ENCODE measurements at regions not wholly inside any gene's neighbourhood (a gene's known extent, or its start where the extent isn't known, plus 50 kb on each side); places are given as distances from the start of the nearest gene placed in this dataset.

- H3K4me1 ChIP-seq (ENCODE audit: control insufficient read depth, insufficient read depth, low read length), result no peaks in the 10 kb centered on the region; the same call in 1 of the 2 replicates
- H3K9ac ChIP-seq (ENCODE audit: low read depth, low read length), result no peak overlapping the region
- no peak overlapping the region for H3K4me3 ChIP-seq (ENCODE audit: low read depth, low read length)
- no peak overlapping the region for H3K27ac ChIP-seq (ENCODE audit: low read depth, low read length)
- no peaks in the 10 kb centered on the region for H3K27me3 ChIP-seq (ENCODE audit: control insufficient read depth, insufficient read depth, low read length)
- 0 out of 2 replicates have a peak, but pooled peaks cover 3% of the 10 kb centered on the region for H3K36me3 ChIP-seq (ENCODE audit: control insufficient read depth, insufficient read depth, low read length)
- no peaks in the 10 kb centered on the region for H3K9me3 ChIP-seq (ENCODE audit: control insufficient read depth, insufficient read depth, low read length)
These were observed 75.3 kb upstream of the MTNR1B start for GRCh38 chr11:92894197-92894596.

GRCh38 chr11:92897487-92897886, 72.0 kb upstream of the MTNR1B start:
- Histone ChIP-seq H3K4me3 (ENCODE audit: low read depth, low read length) (no peak overlapping the region), H3K27me3 (ENCODE audit: control insufficient read depth, insufficient read depth, low read length) (no peaks in the 10 kb centered on the region), H3K9me3 (ENCODE audit: control insufficient read depth, insufficient read depth, low read length) (no peaks in the 10 kb centered on the region), H3K4me1 (ENCODE audit: control insufficient read depth, insufficient read depth, low read length) (no peaks in the 10 kb centered on the region; the same call in 1 of the 2 replicates), H3K9ac (ENCODE audit: low read depth, low read length) (no peak overlapping the region), H3K27ac (ENCODE audit: low read depth, low read length) (no peak overlapping the region), H3K36me3 (ENCODE audit: control insufficient read depth, insufficient read depth, low read length) (no peaks in the 10 kb centered on the region)

GRCh38 chr11:92902417-92902816, 67.0 kb upstream of the MTNR1B start:
- no peak overlapping the region for H3K9ac ChIP-seq (ENCODE audit: low read depth, low read length)
- no peaks in the 10 kb centered on the region for H3K27me3 ChIP-seq (ENCODE audit: control insufficient read depth, insufficient read depth, low read length)
- H3K4me1 ChIP-seq (ENCODE audit: control insufficient read depth, insufficient read depth, low read length), result no peaks in the 10 kb centered on the region; the same call in 1 of the 2 replicates
- H3K27ac ChIP-seq (ENCODE audit: low read depth, low read length), result no peak overlapping the region
- H3K4me3 ChIP-seq (ENCODE audit: low read depth, low read length), result no peak overlapping the region
- H3K36me3 ChIP-seq (ENCODE audit: control insufficient read depth, insufficient read depth, low read length), result no peaks in the 10 kb centered on the region
- H3K9me3 ChIP-seq (ENCODE audit: control insufficient read depth, insufficient read depth, low read length), result peaks cover 3% of the 10 kb centered on the region; the same call in 1 of the 2 replicates

GRCh38 chr11:92907671-92908070, 61.8 kb upstream of the MTNR1B start:
- no peak overlapping the region for H3K27ac ChIP-seq (ENCODE audit: low read depth, low read length)
- no peak overlapping the region for H3K9ac ChIP-seq (ENCODE audit: low read depth, low read length)
- H3K4me3 ChIP-seq (ENCODE audit: low read depth, low read length), result no peak overlapping the region
- 0 out of 2 replicates have a peak, but pooled peaks cover 3% of the 10 kb centered on the region for H3K4me1 ChIP-seq (ENCODE audit: control insufficient read depth, insufficient read depth, low read length)
- H3K27me3 ChIP-seq (ENCODE audit: control insufficient read depth, insufficient read depth, low read length), result no peaks in the 10 kb centered on the region
- no peaks in the 10 kb centered on the region for H3K36me3 ChIP-seq (ENCODE audit: control insufficient read depth, insufficient read depth, low read length)
- peaks cover 3% of the 10 kb centered on the region; the same call in 1 of the 2 replicates for H3K9me3 ChIP-seq (ENCODE audit: control insufficient read depth, insufficient read depth, low read length)

GRCh38 chr11:92909214-92909613, 60.2 kb upstream of the MTNR1B start:
- Histone ChIP-seq H3K27me3 (ENCODE audit: control insufficient read depth, insufficient read depth, low read length) (no peaks in the 10 kb centered on the region), H3K9me3 (ENCODE audit: control insufficient read depth, insufficient read depth, low read length) (peaks cover 2% of the 10 kb centered on the region; the same call in 1 of the 2 replicates), H3K4me1 (ENCODE audit: control insufficient read depth, insufficient read depth, low read length) (0 out of 2 replicates have a peak, but pooled peaks cover 3% of the 10 kb centered on the region), H3K9ac (ENCODE audit: low read depth, low read length) (no peak overlapping the region), H3K27ac (ENCODE audit: low read depth, low read length) (no peak overlapping the region), H3K4me3 (ENCODE audit: low read depth, low read length) (no peak overlapping the region), H3K36me3 (ENCODE audit: control insufficient read depth, insufficient read depth, low read length) (no peaks in the 10 kb centered on the region)

GRCh38 chr11:92911478-92911877, 58.0 kb upstream of the MTNR1B start:
- H3K4me1 ChIP-seq (ENCODE audit: control insufficient read depth, insufficient read depth, low read length), result 0 out of 2 replicates have a peak, but pooled peaks cover 3% of the 10 kb centered on the region
- H3K36me3 ChIP-seq (ENCODE audit: control insufficient read depth, insufficient read depth, low read length), result no peaks in the 10 kb centered on the region
- no peak overlapping the region for H3K27ac ChIP-seq (ENCODE audit: low read depth, low read length)
- no peak overlapping the region for H3K9ac ChIP-seq (ENCODE audit: low read depth, low read length)
- no peaks in the 10 kb centered on the region for H3K9me3 ChIP-seq (ENCODE audit: control insufficient read depth, insufficient read depth, low read length)
- H3K4me3 ChIP-seq (ENCODE audit: low read depth, low read length), result no peak overlapping the region
- H3K27me3 ChIP-seq (ENCODE audit: control insufficient read depth, insufficient read depth, low read length), result no peaks in the 10 kb centered on the region

- Histone ChIP-seq H3K9me3 (ENCODE audit: control insufficient read depth, insufficient read depth, low read length) (no peaks in the 10 kb centered on the region), H3K27ac (ENCODE audit: low read depth, low read length) (no peak overlapping the region), H3K4me1 (ENCODE audit: control insufficient read depth, insufficient read depth, low read length) (peaks cover 24% of the 10 kb centered on the region), H3K36me3 (ENCODE audit: control insufficient read depth, insufficient read depth, low read length) (no peaks in the 10 kb centered on the region), H3K9ac (ENCODE audit: low read depth, low read length) (no peak overlapping the region), H3K4me3 (ENCODE audit: low read depth, low read length) (no peak overlapping the region), H3K27me3 (ENCODE audit: control insufficient read depth, insufficient read depth, low read length) (no peaks in the 10 kb centered on the region)
These were observed 53.9 kb upstream of the MTNR1B start for GRCh38 chr11:92915551-92915950.

- Histone ChIP-seq H3K9ac (ENCODE audit: low read depth, low read length) (no peak overlapping the region), H3K36me3 (ENCODE audit: control insufficient read depth, insufficient read depth, low read length) (no peaks in the 10 kb centered on the region), H3K27me3 (ENCODE audit: control insufficient read depth, insufficient read depth, low read length) (no peaks in the 10 kb centered on the region), H3K4me1 (ENCODE audit: control insufficient read depth, insufficient read depth, low read length) (peaks cover 24% of the 10 kb centered on the region), H3K9me3 (ENCODE audit: control insufficient read depth, insufficient read depth, low read length) (no peaks in the 10 kb centered on the region), H3K4me3 (ENCODE audit: low read depth, low read length) (no peak overlapping the region), H3K27ac (ENCODE audit: low read depth, low read length) (no peak overlapping the region)
These were observed 53.2 kb upstream of the MTNR1B start for GRCh38 chr11:92916299-92916698.

GRCh38 chr11:92917927-92918326, 51.5 kb upstream of the MTNR1B start:
- no peak overlapping the region for H3K27ac ChIP-seq (ENCODE audit: low read depth, low read length)
- H3K9ac ChIP-seq (ENCODE audit: low read depth, low read length), result no peak overlapping the region
- H3K9me3 ChIP-seq (ENCODE audit: control insufficient read depth, insufficient read depth, low read length), result no peaks in the 10 kb centered on the region
- H3K36me3 ChIP-seq (ENCODE audit: control insufficient read depth, insufficient read depth, low read length), result no peaks in the 10 kb centered on the region
- no peak overlapping the region for H3K4me3 ChIP-seq (ENCODE audit: low read depth, low read length)
- no peaks in the 10 kb centered on the region for H3K27me3 ChIP-seq (ENCODE audit: control insufficient read depth, insufficient read depth, low read length)
- H3K4me1 ChIP-seq (ENCODE audit: control insufficient read depth, insufficient read depth, low read length), result peaks cover 24% of the 10 kb centered on the region

GRCh38 chr11:92919048-92919447, 50.4 kb upstream of the MTNR1B start:
- Histone ChIP-seq H3K4me1 (ENCODE audit: control insufficient read depth, insufficient read depth, low read length) (peaks cover 24% of the 10 kb centered on the region), H3K27ac (ENCODE audit: low read depth, low read length) (no peak overlapping the region), H3K9me3 (ENCODE audit: control insufficient read depth, insufficient read depth, low read length) (no peaks in the 10 kb centered on the region), H3K4me3 (ENCODE audit: low read depth, low read length) (no peak overlapping the region), H3K9ac (ENCODE audit: low read depth, low read length) (no peak overlapping the region), H3K27me3 (ENCODE audit: control insufficient read depth, insufficient read depth, low read length) (no peaks in the 10 kb centered on the region), H3K36me3 (ENCODE audit: control insufficient read depth, insufficient read depth, low read length) (no peaks in the 10 kb centered on the region)
